PFSK-1 (cell line): ENCODE measurements at regions not wholly inside any gene's neighbourhood (a gene's known extent, or its start where the extent isn't known, plus 50 kb on each side); places are given as distances from the start of the nearest gene placed in this dataset.

Experiments
- FOXP2 ChIP-seq: optimal IDR thresholded peaks from 2 replicates; pipeline ENCODE3; 2011; ENCODE audit warnings: borderline replicate concordance, control low read depth, inconsistent platforms; ENCODE audit not compliant: insufficient read depth; ENCODE audit errors: extremely low read length, extremely low read depth
- POLR2AphosphoS5 ChIP-seq: IDR thresholded peaks from 2 replicates; pipeline ENCODE4 v1.6.1; 2012; ENCODE audit warnings: low read depth, mild to moderate bottlenecking, control low read depth, low read length, moderate library complexity
- SIN3A ChIP-seq: IDR thresholded peaks from 2 replicates; pipeline ENCODE4 v1.6.1; 2012; ENCODE audit warnings: mild to moderate bottlenecking, low read length, moderate library complexity, borderline replicate concordance; ENCODE audit not compliant: insufficient read depth
- TAF1 ChIP-seq: IDR thresholded peaks from 2 replicates; pipeline ENCODE4 v1.6.1; 2012; ENCODE audit warnings: low read length, control low read depth, borderline replicate concordance; ENCODE audit not compliant: insufficient read depth
- TF ChIP-seq, protein P1 (sequence below), 2 experiments: IDR thresholded peaks; 2 replicates each; pipeline versions ENCODE4 v1.6.1 to v1.8.0; 2011 to 2012; ENCODE audit warnings: low read depth in 2 of 2, low read length in 2 of 2, control low read depth in 1 of 2, inconsistent platforms in 1 of 2, mild to moderate bottlenecking in 1 of 2, moderate library complexity in 1 of 2; ENCODE audit not compliant: insufficient read depth in 1 of 2

DNA sequence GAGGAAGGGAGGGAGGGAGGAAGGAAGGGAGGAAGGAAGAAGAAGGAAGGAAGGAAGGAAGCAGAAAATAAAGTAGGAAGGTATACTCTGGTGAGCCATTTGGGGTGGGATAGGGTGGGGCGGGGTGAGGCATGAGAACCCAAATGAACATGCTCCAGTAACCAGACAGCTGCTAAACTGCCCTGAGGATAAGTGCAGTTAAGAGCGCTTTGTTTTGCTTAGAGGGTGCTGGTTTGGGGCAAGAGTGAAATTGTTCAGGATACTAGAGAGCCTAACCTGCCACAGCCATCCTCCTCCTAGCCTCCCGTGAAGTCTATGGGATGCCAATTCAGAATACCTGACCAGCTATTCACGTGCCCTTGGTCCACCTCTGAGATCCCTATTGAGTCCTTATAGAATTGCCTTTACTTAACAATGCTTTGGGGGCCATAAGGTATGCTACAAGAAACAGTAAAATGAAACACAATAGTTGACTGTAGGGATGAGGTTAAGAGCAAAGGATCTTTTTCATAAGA, 59.0 kb upstream of the ATF3 start:
- TF ChIP-seq SIN3A (no peak), FOXP2 (no peak), POLR2AphosphoS5 (no peak), TAF1 (no peak)
- TF ChIP-seq, protein P1, sequence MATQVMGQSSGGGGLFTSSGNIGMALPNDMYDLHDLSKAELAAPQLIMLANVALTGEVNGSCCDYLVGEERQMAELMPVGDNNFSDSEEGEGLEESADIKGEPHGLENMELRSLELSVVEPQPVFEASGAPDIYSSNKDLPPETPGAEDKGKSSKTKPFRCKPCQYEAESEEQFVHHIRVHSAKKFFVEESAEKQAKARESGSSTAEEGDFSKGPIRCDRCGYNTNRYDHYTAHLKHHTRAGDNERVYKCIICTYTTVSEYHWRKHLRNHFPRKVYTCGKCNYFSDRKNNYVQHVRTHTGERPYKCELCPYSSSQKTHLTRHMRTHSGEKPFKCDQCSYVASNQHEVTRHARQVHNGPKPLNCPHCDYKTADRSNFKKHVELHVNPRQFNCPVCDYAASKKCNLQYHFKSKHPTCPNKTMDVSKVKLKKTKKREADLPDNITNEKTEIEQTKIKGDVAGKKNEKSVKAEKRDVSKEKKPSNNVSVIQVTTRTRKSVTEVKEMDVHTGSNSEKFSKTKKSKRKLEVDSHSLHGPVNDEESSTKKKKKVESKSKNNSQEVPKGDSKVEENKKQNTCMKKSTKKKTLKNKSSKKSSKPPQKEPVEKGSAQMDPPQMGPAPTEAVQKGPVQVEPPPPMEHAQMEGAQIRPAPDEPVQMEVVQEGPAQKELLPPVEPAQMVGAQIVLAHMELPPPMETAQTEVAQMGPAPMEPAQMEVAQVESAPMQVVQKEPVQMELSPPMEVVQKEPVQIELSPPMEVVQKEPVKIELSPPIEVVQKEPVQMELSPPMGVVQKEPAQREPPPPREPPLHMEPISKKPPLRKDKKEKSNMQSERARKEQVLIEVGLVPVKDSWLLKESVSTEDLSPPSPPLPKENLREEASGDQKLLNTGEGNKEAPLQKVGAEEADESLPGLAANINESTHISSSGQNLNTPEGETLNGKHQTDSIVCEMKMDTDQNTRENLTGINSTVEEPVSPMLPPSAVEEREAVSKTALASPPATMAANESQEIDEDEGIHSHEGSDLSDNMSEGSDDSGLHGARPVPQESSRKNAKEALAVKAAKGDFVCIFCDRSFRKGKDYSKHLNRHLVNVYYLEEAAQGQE (IDR thresholded peaks at IDR 0.05; ENCODE audit: insufficient read depth in 1 of 2, low read depth in 2 of 2, low read length in 2 of 2), result no peak

DNA sequence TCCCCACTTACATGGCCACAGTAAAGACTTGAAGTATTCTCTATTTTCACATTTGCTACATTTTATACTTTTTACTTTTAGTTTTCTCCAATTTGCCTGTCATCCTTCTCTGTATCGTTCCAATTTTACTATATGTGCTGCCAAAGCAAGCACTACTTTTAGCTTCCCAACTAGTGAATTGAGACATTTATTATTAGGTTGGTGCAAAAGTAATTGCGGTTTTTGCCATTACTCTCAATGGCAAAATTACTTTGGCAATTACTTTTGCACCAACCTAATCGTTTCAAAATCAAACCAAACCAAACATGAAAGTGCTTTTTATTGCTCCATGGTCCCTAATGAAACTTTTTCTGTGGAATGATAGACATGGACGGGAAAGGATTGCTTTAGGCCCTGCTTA, 56.6 kb upstream of the ATF3 start:
- TF ChIP-seq TAF1 (no peak), SIN3A (no peak), POLR2AphosphoS5 (no peak), FOXP2 (no peak)
- TF ChIP-seq, protein P1 (IDR thresholded peaks at IDR 0.05; ENCODE audit: insufficient read depth in 1 of 2, low read depth in 2 of 2, low read length in 2 of 2), result no peak

DNA sequence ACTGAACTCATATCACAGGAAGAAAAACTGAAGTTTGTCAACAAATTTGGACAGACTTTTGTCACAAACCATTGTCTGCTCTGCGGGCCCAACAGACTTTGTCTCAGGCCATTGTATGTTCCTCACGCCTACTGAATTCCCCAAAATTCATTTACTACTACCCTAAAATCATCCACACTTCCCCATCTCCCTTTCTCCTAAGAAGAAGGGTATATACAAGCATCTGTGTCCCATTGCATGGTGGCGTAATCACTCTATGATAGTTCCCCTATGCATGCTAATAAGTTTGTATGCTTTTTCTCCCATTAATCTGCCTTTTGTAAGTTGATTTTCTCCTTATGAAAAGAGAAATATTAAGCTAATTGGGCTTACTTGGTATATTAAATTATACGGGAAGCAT, 54.9 kb upstream of the ATF3 start:
- TF ChIP-seq SIN3A (no peak), FOXP2 (no peak), TAF1 (no peak), POLR2AphosphoS5 (no peak)
- TF ChIP-seq, protein P1 (IDR thresholded peaks at IDR 0.05; ENCODE audit: insufficient read depth in 1 of 2, low read depth in 2 of 2, low read length in 2 of 2), result no peak

DNA sequence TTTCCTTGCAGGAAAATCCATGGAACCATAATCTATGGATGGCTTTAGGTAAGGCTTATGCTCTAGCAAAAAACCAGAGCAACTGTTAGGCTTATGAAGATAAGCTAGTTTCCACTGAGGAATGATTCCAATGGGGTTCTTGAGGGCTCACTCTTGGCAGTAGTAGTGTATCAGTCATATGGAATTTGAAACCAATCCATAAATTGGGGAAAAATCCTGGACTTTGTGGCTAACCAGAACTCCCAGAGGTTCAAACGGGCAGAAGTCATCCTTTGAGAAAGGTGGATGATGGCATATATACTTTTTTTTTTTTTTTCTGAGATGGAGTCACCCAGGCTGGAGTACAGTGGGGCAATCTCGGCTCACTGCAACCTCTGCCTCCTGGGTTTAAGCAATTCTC, 54.2 kb upstream of the ATF3 start:
- TF ChIP-seq, protein P1 (IDR thresholded peaks at IDR 0.05; ENCODE audit: insufficient read depth in 1 of 2, low read depth in 2 of 2, low read length in 2 of 2), result no peak
- TF ChIP-seq SIN3A (no peak), POLR2AphosphoS5 (no peak), TAF1 (no peak), FOXP2 (no peak)

DNA sequence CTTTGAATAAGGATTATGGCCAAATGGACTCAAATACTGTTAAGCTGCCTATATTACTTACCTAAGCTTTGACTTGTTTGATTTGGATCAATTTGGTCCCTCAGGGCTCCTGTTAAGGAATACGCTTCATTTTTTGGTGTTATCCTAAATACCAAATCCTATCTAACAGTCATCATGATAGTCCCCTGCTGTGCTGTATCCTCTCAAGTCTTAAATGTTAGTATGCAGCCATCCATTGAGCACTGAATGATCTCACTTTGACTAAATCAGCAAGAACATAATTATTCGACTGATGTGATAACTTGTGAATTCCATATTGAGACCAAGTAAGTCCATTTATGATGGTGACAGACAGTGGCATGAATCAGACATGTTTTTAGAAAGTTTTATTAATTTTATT, 53.1 kb upstream of the ATF3 start:
- TF ChIP-seq POLR2AphosphoS5 (no peak), SIN3A (no peak), FOXP2 (no peak), TAF1 (no peak)
- TF ChIP-seq, protein P1 (IDR thresholded peaks at IDR 0.05; ENCODE audit: insufficient read depth in 1 of 2, low read depth in 2 of 2, low read length in 2 of 2), result no peak
